WTC11 (cell line): ENCODE measurements at regions not wholly inside any gene's neighbourhood (a gene's known extent, or its start where the extent isn't known, plus 50 kb on each side); places are given as distances from the start of the nearest gene placed in this dataset.

Experiments used
- ATAC-seq: fragments of 200-7000 bp; cut with Tn5 transposase; 2 replicates; pipeline ENCODE4 v1.10.0; 2021; ENCODE audit warnings: mild to moderate bottlenecking, moderate library complexity
- CTCF ChIA-PET: fragments of 300-600 bp; sonication (Branson Sonifier 250); formaldehyde crosslinking; loops from one replicate; lab custom pipeline; 2021; ENCODE audit warnings: antibody characterized with exemption; lab: Charles Lee
- POLR2A ChIA-PET: fragments of 350-600 bp; sonication (Branson Sonifier 250); formaldehyde crosslinking; loops from one replicate; lab custom pipeline; 2021; ENCODE audit warnings: antibody characterized with exemption; lab: Charles Lee
- DNase-seq: peaks from one replicate; pipeline ENCODE4 v3.0.0; 2021; ENCODE audit warnings: low spot score
- H3K27ac Mint-ChIP-seq: 2 replicates; pipeline ENCODE4 v1.8.0; 2021; ENCODE audit warnings: mixed read lengths
- H3K27me3 Mint-ChIP-seq: 2 replicates; pipeline ENCODE4 v1.8.0; 2021; ENCODE audit warnings: low read depth, mild to moderate bottlenecking, moderate library complexity, mixed read lengths
- H3K36me3 Mint-ChIP-seq: 2 replicates; pipeline ENCODE4 v1.8.0; 2021; ENCODE audit warnings: mixed read lengths
- H3K4me1 Mint-ChIP-seq: 2 replicates; pipeline ENCODE4 v1.8.0; 2022; ENCODE audit warnings: mixed read lengths
- H3K4me3 Mint-ChIP-seq: 2 replicates; pipeline ENCODE4 v1.8.0; 2021; ENCODE audit warnings: mild to moderate bottlenecking, moderate library complexity, mixed read lengths
- H3K9me3 Mint-ChIP-seq: 2 replicates; pipeline ENCODE4 v1.8.0; 2021; ENCODE audit warnings: mixed read lengths
- CREM ChIP-seq: sonication (generic); formaldehyde crosslinking; IDR thresholded peaks from 2 replicates; pipeline ENCODE4 v1.8.1; 2022; ENCODE audit warnings: mild to moderate bottlenecking, missing genetic modification reagents, moderate library complexity
- ELF4 ChIP-seq: sonication (generic); formaldehyde crosslinking; IDR thresholded peaks from 2 replicates; pipeline ENCODE4 v1.8.1; 2022; ENCODE audit warnings: low read depth, mild to moderate bottlenecking, moderate library complexity, missing genetic modification reagents
- GRHL2 ChIP-seq: fragments of 250-450 bp; sonication (Bioruptor Pico); IDR thresholded peaks from 2 replicates; pipeline ENCODE4 v1.8.0; 2022; ENCODE audit warnings: mild to moderate bottlenecking, moderate library complexity; ENCODE audit not compliant: insufficient replicate concordance, severe bottlenecking
- IRF2 ChIP-seq: sonication (generic); formaldehyde crosslinking; IDR thresholded peaks from 2 replicates; pipeline ENCODE4 v1.8.0; 2022; ENCODE audit warnings: low read depth, missing genetic modification reagents, borderline replicate concordance
- NFYB ChIP-seq: sonication (generic); formaldehyde crosslinking; conservative IDR thresholded peaks from 2 replicates; pipeline ENCODE4 v1.8.0; 2022; ENCODE audit warnings: low read depth, missing genetic modification reagents
- NR3C1 ChIP-seq: sonication (generic); formaldehyde crosslinking; conservative IDR thresholded peaks from 2 replicates; pipeline ENCODE4 v1.8.1; 2023; ENCODE audit warnings: low read depth, mild to moderate bottlenecking, missing genetic modification reagents
- RORB ChIP-seq: fragments of 250-450 bp; sonication (Bioruptor Pico); IDR thresholded peaks from 2 replicates; pipeline ENCODE4 v1.9.0; 2021; ENCODE audit warnings: mild to moderate bottlenecking
- ZNF263 ChIP-seq: sonication (generic); formaldehyde crosslinking; IDR thresholded peaks from 2 replicates; pipeline ENCODE4 v1.8.1; 2022; ENCODE audit warnings: low read depth, mild to moderate bottlenecking, moderate library complexity, missing genetic modification reagents
- TF ChIP-seq, protein P1 (sequence below): sonication (generic); formaldehyde crosslinking; IDR thresholded peaks from 2 replicates; pipeline ENCODE4 v1.8.1; 2023; ENCODE audit warnings: mild to moderate bottlenecking, missing genetic modification reagents, moderate library complexity
- TF ChIP-seq, protein P2 (sequence below): sonication (generic); formaldehyde crosslinking; IDR thresholded peaks from 2 replicates; pipeline ENCODE4 v1.8.1; 2023; ENCODE audit warnings: mild to moderate bottlenecking, moderate library complexity, missing genetic modification reagents
- TF ChIP-seq, protein P3 (sequence below): fragments of 200-600 bp; IDR thresholded peaks from 2 replicates; pipeline ENCODE4 v1.8.0; 2022; ENCODE audit warnings: antibody characterized with exemption
- TF ChIP-seq, protein P4 (sequence below): sonication (generic); formaldehyde crosslinking; conservative IDR thresholded peaks from 2 replicates; pipeline ENCODE4 v1.8.1; 2022; ENCODE audit warnings: mild to moderate bottlenecking, missing genetic modification reagents
- TF ChIP-seq, protein P5 (sequence below): sonication (generic); formaldehyde crosslinking; IDR thresholded peaks from 2 replicates; pipeline ENCODE4 v1.8.0; 2023; ENCODE audit warnings: missing genetic modification reagents, mild to moderate bottlenecking, borderline replicate concordance

DNA sequence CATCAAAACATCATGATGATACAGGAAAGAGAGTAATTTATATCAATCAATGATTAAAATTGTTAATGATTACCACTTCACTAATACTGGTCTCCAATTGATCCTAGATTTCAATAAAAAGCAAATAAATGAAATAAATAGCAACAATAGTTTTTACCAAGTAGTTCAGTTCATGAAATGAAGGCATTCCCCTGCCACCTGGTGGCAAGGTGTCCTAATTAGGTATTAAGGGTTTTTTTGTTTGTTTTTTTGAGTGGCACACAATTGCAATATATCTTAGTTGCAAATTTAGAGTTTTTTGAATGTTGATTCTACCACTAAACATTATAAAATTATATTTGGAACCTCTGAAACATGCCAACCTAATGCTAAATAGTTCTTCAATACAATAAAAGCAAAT, 157.4 kb upstream of the PDE5A start:
- no peak overlapping the region for H3K4me3 Mint-ChIP-seq
- H3K4me1 Mint-ChIP-seq = peaks cover 3% of the 10 kb centered on the region
- no peak overlapping the region for H3K27ac Mint-ChIP-seq
- ChIA-PET POLR2A (no interaction called here), CTCF (interaction anchor here (1.4 kb wide), 1 partner anchor 157 kb away, joined by 14 read pairs; the partner anchor contains the start of gene PDE5A)
- H3K27me3 Mint-ChIP-seq = no peaks in the 10 kb centered on the region
- ATAC-seq = no peak
- peaks cover 33% of the 10 kb centered on the region for H3K9me3 Mint-ChIP-seq
- DNase-seq = peak; percentile 22
- TF ChIP-seq, protein P1, sequence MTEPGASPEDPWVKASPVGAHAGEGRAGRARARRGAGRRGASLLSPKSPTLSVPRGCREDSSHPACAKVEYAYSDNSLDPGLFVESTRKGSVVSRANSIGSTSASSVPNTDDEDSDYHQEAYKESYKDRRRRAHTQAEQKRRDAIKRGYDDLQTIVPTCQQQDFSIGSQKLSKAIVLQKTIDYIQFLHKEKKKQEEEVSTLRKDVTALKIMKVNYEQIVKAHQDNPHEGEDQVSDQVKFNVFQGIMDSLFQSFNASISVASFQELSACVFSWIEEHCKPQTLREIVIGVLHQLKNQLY (CRISPR knock-in tag) = no peak
- no peak for TF ChIP-seq GRHL2 (CRISPR knock-in tag)
- TF ChIP-seq, protein P2, sequence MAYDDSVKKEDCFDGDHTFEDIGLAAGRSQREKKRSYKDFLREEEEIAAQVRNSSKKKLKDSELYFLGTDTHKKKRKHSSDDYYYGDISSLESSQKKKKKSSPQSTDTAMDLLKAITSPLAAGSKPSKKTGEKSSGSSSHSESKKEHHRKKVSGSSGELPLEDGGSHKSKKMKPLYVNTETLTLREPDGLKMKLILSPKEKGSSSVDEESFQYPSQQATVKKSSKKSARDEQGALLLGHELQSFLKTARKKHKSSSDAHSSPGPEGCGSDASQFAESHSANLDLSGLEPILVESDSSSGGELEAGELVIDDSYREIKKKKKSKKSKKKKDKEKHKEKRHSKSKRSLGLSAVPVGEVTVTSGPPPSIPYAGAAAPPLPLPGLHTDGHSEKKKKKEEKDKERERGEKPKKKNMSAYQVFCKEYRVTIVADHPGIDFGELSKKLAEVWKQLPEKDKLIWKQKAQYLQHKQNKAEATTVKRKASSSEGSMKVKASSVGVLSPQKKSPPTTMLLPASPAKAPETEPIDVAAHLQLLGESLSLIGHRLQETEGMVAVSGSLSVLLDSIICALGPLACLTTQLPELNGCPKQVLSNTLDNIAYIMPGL (CRISPR knock-in tag) = no peak
- TF ChIP-seq, protein P3, sequence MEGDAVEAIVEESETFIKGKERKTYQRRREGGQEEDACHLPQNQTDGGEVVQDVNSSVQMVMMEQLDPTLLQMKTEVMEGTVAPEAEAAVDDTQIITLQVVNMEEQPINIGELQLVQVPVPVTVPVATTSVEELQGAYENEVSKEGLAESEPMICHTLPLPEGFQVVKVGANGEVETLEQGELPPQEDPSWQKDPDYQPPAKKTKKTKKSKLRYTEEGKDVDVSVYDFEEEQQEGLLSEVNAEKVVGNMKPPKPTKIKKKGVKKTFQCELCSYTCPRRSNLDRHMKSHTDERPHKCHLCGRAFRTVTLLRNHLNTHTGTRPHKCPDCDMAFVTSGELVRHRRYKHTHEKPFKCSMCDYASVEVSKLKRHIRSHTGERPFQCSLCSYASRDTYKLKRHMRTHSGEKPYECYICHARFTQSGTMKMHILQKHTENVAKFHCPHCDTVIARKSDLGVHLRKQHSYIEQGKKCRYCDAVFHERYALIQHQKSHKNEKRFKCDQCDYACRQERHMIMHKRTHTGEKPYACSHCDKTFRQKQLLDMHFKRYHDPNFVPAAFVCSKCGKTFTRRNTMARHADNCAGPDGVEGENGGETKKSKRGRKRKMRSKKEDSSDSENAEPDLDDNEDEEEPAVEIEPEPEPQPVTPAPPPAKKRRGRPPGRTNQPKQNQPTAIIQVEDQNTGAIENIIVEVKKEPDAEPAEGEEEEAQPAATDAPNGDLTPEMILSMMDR = peak; percentile 25; the same call in 1 of the 2 replicates
- TF ChIP-seq, protein P4, sequence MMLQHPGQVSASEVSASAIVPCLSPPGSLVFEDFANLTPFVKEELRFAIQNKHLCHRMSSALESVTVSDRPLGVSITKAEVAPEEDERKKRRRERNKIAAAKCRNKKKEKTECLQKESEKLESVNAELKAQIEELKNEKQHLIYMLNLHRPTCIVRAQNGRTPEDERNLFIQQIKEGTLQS (CRISPR knock-in tag) = no peak
- TF ChIP-seq CREM (CRISPR knock-in tag) = no peak
- peaks cover 27% of the 10 kb centered on the region for H3K36me3 Mint-ChIP-seq

DNA sequence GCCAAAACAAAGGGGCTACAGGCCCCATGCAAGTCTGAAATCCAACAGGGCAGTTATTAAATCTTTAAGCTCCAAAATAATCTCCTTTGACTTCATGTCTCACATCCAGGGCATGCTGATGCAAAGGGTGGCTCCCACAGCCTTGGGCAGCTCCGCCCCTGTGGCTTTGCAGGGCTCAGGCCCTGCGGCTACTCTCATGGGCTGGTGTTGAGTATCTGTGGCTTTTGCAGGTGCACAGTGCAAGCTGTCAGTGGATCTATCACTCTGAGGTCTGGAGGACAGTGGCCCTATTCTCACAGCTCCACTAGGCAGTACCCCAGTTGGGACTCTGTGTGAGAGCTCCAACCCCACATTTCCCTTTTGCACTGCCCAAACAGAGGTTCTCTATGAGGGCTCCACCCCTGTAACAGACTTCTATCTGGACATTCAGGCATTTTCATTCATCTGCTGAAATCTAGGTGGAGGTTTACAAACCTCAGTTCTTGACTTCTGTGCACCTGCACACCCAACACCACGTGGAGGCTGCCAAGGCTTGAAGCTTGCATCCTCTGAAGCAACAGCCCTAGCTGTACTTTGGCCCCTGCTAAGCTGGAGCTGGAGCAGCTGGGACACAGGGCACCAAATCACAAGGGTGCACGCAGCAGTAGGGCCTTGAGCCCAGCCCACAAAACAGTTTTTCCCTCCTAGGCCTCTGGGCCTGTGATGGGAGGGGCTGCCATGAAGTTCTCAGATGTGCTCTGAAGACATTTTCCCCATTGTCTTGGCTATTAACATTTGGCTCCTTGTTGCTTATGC, 154.8 kb upstream of the PDE5A start:
- no peak for ATAC-seq
- no peak overlapping the region for H3K27ac Mint-ChIP-seq
- TF ChIP-seq NR3C1 = no peak
- no peak for TF ChIP-seq ZNF263 (CRISPR knock-in tag)
- TF ChIP-seq RORB (CRISPR knock-in tag) = no peak
- TF ChIP-seq NFYB (CRISPR knock-in tag) = no peak
- TF ChIP-seq, protein P5, sequence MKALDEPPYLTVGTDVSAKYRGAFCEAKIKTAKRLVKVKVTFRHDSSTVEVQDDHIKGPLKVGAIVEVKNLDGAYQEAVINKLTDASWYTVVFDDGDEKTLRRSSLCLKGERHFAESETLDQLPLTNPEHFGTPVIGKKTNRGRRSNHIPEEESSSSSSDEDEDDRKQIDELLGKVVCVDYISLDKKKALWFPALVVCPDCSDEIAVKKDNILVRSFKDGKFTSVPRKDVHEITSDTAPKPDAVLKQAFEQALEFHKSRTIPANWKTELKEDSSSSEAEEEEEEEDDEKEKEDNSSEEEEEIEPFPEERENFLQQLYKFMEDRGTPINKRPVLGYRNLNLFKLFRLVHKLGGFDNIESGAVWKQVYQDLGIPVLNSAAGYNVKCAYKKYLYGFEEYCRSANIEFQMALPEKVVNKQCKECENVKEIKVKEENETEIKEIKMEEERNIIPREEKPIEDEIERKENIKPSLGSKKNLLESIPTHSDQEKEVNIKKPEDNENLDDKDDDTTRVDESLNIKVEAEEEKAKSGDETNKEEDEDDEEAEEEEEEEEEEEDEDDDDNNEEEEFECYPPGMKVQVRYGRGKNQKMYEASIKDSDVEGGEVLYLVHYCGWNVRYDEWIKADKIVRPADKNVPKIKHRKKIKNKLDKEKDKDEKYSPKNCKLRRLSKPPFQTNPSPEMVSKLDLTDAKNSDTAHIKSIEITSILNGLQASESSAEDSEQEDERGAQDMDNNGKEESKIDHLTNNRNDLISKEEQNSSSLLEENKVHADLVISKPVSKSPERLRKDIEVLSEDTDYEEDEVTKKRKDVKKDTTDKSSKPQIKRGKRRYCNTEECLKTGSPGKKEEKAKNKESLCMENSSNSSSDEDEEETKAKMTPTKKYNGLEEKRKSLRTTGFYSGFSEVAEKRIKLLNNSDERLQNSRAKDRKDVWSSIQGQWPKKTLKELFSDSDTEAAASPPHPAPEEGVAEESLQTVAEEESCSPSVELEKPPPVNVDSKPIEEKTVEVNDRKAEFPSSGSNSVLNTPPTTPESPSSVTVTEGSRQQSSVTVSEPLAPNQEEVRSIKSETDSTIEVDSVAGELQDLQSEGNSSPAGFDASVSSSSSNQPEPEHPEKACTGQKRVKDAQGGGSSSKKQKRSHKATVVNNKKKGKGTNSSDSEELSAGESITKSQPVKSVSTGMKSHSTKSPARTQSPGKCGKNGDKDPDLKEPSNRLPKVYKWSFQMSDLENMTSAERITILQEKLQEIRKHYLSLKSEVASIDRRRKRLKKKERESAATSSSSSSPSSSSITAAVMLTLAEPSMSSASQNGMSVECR = no peak
- no peak for TF ChIP-seq IRF2 (CRISPR knock-in tag)
- no peak for TF ChIP-seq ELF4
- TF ChIP-seq, all 79 proteins: peak for 0
- peaks cover 22% of the 10 kb centered on the region for H3K36me3 Mint-ChIP-seq
- ChIA-PET POLR2A (no interaction called here), CTCF (interaction anchor here (1.5 kb wide), 1 partner anchor 155 kb away, joined by 3 read pairs; the partner anchor contains the start of gene PDE5A)
- H3K9me3 Mint-ChIP-seq = peaks cover 25% of the 10 kb centered on the region
- H3K4me3 Mint-ChIP-seq = no peak overlapping the region
- no peak for DNase-seq
- H3K4me1 Mint-ChIP-seq = no peaks in the 10 kb centered on the region
- H3K27me3 Mint-ChIP-seq = no peaks in the 10 kb centered on the region
